Stomach smooth muscle (tissue), 2 donors: ENCODE measurements at regions not wholly inside any gene's neighbourhood (a gene's known extent, or its start where the extent isn't known, plus 50 kb on each side); places are given as distances from the start of the nearest gene placed in this dataset.

ENCODE experiments used
- H3K27ac ChIP-seq: one replicate; pipeline ENCODE4 v1.7.0; 2013; ENCODE audit warnings: mild to moderate bottlenecking, low read length, inconsistent platforms
- H3K27me3 ChIP-seq, 2 donors: one replicate each; pipeline ENCODE4 v1.7.0; 2013; ENCODE audit warnings: low read length in 2 of 2; ENCODE audit not compliant: insufficient read depth in 2 of 2, control insufficient read depth in 1 of 2
- H3K36me3 ChIP-seq, 2 donors: one replicate each; pipeline ENCODE4 v1.7.0; 2013; ENCODE audit warnings: low read length in 2 of 2; ENCODE audit not compliant: control insufficient read depth in 2 of 2, insufficient read depth in 2 of 2
- H3K4me1 ChIP-seq: one replicate; pipeline ENCODE4 v1.7.0; 2013; ENCODE audit warnings: low read length; ENCODE audit not compliant: control insufficient read depth, insufficient read depth
- H3K4me3 ChIP-seq, 2 donors: one replicate each; pipeline ENCODE4 v1.7.0; 2013; ENCODE audit warnings: low read length in 2 of 2
- H3K9ac ChIP-seq, 2 donors: one replicate each; pipeline ENCODE4 v1.7.0; 2013; ENCODE audit warnings: low read length in 2 of 2, mild to moderate bottlenecking in 1 of 2
- H3K9me3 ChIP-seq, 2 donors: one replicate each; pipeline ENCODE4 v1.7.0; 2013; ENCODE audit warnings: low read length in 2 of 2; ENCODE audit not compliant: control insufficient read depth in 2 of 2
- donor health status: healthy.
- donor health status: Pancreatic carcinoma.

DNA sequence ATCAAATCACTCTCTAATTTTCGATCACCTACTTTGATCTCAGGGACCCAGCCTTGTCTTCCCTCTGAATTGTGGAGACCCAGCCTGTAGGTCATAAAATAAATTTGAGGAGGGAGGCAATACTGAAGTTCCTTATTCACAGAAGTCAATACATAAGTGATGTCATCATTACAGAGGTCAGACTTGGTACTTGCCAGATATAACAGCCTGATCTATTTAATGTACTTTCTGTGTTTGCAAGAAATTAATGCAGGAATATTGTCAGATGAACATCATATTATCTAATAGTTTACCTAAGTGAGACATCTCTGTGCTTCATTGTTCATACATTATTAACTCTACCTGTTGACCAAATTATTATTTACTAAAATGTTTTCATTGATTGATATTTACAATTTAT is 105.6 kb downstream of the GPAM start:
- Histone ChIP-seq H3K4me1 (peaks cover 4% of the 10 kb centered on the region), H3K4me3 (no peak overlapping the region), H3K9ac (no peak overlapping the region), H3K27ac (no peak overlapping the region), H3K36me3 (no peaks in the 10 kb centered on the region), H3K27me3 (no peaks in the 10 kb centered on the region), H3K9me3 (no peaks in the 10 kb centered on the region)

DNA sequence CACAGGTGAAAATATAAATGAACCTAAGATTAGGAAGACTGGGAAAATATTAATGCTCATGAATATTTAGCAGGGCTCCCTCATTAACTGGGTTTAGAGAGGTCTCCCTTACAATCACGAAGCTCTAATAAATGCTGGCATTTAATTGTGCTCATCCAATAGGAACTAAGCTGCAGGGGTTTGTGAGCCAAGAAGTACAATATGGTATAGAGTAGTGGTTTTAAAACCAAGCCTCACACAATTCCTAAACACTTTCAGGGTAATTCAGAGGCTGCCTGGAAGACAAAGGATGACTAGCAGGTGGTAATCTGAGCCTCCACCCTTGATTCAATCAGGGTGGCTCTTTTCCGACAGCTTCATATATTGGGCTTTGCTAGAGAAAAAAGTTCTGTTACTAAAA is 103.3 kb downstream of the GPAM start:
- Histone ChIP-seq H3K9me3 (no peaks in the 10 kb centered on the region), H3K27ac (no peak overlapping the region), H3K36me3 (no peaks in the 10 kb centered on the region), H3K9ac (no peak overlapping the region), H3K4me1 (peaks cover 4% of the 10 kb centered on the region), H3K4me3 (no peak overlapping the region), H3K27me3 (no peaks in the 10 kb centered on the region)

DNA sequence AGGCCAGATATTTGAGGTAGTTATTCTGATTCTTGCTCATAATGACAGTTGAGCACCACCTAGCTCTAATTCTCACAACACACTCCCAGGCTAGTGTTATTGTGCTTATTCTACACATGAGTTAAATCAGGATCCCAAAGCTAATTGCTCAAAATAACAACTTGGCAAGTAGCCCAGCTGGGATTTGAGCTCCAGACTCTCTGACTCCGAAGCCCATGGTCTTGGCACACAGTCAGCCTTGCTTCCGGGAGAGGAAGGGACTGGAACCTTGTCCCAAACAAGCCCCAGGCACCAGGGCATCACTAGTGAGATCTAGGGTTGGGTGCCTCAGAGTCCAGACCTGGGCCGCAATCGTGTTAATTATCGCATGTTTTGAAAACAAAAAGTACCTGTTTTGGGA is 101.4 kb downstream of the GPAM start:
- Histone ChIP-seq H3K36me3 (no peaks in the 10 kb centered on the region), H3K27me3 (no peaks in the 10 kb centered on the region), H3K4me1 (peaks cover 4% of the 10 kb centered on the region), H3K27ac (no peak overlapping the region), H3K9ac (no peak overlapping the region), H3K4me3 (no peak overlapping the region), H3K9me3 (no peaks in the 10 kb centered on the region)

DNA sequence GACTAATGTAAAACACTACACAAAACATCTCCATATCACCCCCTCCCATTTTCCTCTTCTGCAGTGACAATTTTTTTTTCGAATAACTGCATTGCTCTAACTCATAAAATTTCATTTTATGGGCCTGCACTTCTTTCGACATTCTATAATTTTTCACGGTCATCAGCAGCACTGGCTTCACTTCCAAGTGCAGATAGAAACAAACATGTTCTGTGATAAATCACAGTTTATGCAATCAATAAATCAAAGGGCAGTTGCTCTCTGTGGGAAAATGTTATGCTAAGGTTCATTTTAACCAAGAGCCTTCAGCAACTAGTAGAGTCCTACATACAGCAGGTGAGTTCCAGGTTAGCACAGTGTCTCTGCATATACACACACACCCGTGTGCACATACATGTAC is 100.1 kb downstream of the GPAM start:
- H3K4me1 ChIP-seq: peaks cover 4% of the 10 kb centered on the region
- H3K9me3 ChIP-seq: no peaks in the 10 kb centered on the region
- H3K27ac ChIP-seq: no peak overlapping the region
- no peaks in the 10 kb centered on the region for H3K27me3 ChIP-seq
- no peak overlapping the region for H3K4me3 ChIP-seq
- no peak overlapping the region for H3K9ac ChIP-seq
- no peaks in the 10 kb centered on the region for H3K36me3 ChIP-seq

DNA sequence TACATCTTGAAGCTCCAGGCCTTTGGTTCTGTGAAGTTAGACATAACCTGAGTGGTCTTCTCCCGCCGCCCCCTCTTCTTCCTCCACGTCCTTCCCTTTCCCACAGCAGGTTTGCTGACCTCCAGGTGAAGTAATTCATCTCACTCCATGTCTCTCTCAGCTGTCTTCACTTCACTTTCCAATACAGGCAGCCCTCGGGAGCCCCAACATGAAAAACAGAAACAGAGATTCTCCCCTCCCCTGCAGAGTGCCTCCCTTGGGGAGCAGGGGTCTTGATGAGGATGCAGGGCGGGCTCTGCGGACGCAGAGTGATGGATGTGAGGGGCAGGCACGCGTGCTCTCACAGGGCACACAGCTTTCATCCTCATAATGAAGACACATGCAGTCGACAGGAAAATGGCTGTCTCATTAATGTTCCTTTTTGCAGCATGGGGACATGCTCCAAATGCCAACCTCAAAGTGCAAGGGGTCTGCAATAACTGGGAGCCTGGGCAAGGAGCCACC is 95.6 kb downstream of the GPAM start:
- no peak overlapping the region for H3K4me3 ChIP-seq

DNA sequence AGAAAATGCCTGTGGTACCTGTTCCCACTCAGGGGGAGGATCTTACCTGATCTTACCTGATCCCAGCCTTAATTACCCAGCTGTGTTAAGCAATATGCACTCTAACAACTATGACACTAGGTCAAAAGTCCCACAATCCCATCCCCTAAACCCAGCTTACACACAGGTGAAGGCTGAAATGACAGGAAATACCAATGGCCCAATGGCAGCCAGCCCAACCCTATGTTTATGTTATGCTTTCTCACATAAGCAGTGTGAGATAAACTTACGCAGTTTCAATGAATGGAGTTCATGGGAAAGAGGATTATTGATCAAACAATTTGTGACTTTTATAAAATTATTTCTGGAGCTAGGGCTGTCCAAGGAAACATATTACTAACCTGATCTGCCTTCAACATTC is 91.9 kb downstream of the GPAM start:
- Histone ChIP-seq H3K27me3 (no peaks in the 10 kb centered on the region), H3K4me1 (no peaks in the 10 kb centered on the region), H3K36me3 (no peaks in the 10 kb centered on the region), H3K9me3 (no peaks in the 10 kb centered on the region), H3K4me3 (no peak overlapping the region), H3K9ac (no peak overlapping the region), H3K27ac (no peak overlapping the region)

More for the DNA sequence above, 95.6 kb downstream of the GPAM start:
- Histone ChIP-seq H3K4me1 (no peaks in the 10 kb centered on the region), H3K27ac (no peak overlapping the region), H3K9ac (no peak overlapping the region), H3K27me3 (no peaks in the 10 kb centered on the region), H3K36me3 (no peaks in the 10 kb centered on the region), H3K9me3 (no peaks in the 10 kb centered on the region)

DNA sequence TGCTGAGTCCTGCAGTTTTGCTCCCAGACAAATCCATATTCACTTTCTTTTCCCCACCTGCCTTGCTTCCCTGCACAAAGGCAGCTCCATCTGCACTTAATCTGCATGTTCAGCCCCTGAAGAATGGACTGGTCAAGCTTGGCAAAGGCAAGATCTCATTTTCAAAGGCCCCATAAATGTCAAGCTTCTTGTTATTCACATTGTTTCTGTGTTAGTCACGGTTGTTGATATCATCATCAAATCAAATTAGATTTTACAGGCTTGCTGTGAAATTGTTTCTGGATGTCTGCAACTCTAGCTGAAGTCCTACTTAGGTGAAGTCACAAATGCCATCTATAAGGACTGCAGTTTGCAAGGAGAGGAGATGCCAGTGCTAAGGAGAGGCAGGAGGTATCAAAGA is 91.0 kb downstream of the GPAM start:
- no peak overlapping the region for H3K27ac ChIP-seq
- H3K4me3 ChIP-seq: no peak overlapping the region
- no peaks in the 10 kb centered on the region for H3K27me3 ChIP-seq
- no peaks in the 10 kb centered on the region for H3K9me3 ChIP-seq
- no peak overlapping the region for H3K9ac ChIP-seq
- H3K36me3 ChIP-seq: no peaks in the 10 kb centered on the region
- no peaks in the 10 kb centered on the region for H3K4me1 ChIP-seq

DNA sequence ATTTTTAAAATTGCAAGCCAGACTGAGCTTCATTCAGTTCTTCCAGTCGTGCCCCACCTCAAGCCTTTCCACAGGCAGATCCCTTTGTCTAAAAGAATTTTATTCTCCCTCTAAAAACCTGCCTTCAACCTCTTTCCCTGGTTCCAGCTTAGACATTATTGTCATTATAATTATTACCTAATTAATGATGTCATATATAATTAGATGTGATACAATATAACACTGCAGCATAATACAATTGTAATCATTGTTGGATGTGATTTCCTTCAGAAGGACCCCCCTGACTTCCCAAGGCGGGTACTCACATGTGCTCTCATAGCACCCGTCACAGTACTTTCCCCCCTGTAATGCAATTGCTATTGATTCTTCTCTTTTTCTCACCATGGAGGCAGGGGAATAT is 88.6 kb downstream of the GPAM start:
- H3K9me3 ChIP-seq: no peaks in the 10 kb centered on the region
- H3K4me1 ChIP-seq: no peaks in the 10 kb centered on the region
- no peak overlapping the region for H3K9ac ChIP-seq
- no peak overlapping the region for H3K27ac ChIP-seq
- no peaks in the 10 kb centered on the region for H3K27me3 ChIP-seq
- H3K4me3 ChIP-seq: no peak overlapping the region
- H3K36me3 ChIP-seq: no peaks in the 10 kb centered on the region

DNA sequence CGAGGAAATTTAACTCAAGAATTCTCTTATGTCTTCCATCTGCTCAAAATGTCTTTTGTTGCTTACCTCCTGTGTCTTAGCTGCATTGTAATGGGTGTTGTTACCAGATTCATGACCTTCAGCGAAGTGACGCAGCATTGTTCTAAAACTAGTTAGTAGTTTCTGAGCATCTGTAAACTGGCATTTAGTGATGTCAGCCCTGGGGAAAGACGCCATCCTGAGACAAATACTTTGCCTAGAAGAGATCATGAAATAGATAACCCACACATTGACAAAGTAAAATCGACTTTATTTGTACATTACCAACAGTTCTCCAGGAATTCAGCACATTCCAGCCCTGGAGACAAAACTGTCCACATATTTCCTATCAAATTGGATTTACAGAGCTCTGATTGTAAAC is 87.8 kb downstream of the GPAM start:
- no peaks in the 10 kb centered on the region for H3K27me3 ChIP-seq
- H3K36me3 ChIP-seq: no peaks in the 10 kb centered on the region
- H3K27ac ChIP-seq: no peak overlapping the region
- no peaks in the 10 kb centered on the region for H3K4me1 ChIP-seq
- no peak overlapping the region for H3K4me3 ChIP-seq
- H3K9me3 ChIP-seq: no peaks in the 10 kb centered on the region
- no peak overlapping the region for H3K9ac ChIP-seq

DNA sequence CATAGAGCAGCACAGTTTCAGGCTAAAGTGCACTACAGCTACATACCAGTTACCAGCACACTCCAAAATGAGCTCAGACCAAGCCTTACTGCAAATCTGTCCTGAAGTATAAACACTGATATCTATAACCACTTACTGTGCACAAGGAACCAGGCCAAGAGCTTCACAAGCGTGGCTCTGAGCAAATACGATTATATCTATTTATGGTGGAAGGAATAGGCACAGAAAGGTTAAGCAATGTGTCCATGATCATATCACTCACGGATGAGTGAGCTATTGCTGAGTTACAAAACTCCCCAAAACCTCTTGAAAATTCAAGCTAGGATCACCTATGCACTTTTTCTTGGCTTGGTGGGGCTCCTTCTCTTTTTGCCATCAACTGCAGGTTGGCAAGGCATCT is 84.9 kb downstream of the GPAM start:
- H3K9ac ChIP-seq: no peak overlapping the region
- no peaks in the 10 kb centered on the region for H3K9me3 ChIP-seq
- H3K4me3 ChIP-seq: no peak overlapping the region
- H3K27ac ChIP-seq: no peak overlapping the region
- H3K27me3 ChIP-seq: no peaks in the 10 kb centered on the region
- H3K4me1 ChIP-seq: no peaks in the 10 kb centered on the region
- no peaks in the 10 kb centered on the region for H3K36me3 ChIP-seq
